WTC11 (cell line): ENCODE measurements at regions not wholly inside any gene's neighbourhood (a gene's known extent, or its start where the extent isn't known, plus 50 kb on each side); places are given as distances from the start of the nearest gene placed in this dataset.

Experiments
- ATAC-seq: fragments of 200-7000 bp; cut with Tn5 transposase; 2 replicates; pipeline ENCODE4 v1.10.0; 2021; ENCODE audit warnings: mild to moderate bottlenecking, moderate library complexity
- CTCF ChIA-PET: fragments of 300-600 bp; sonication (Branson Sonifier 250); formaldehyde crosslinking; loops from one replicate; lab custom pipeline; 2021; ENCODE audit warnings: antibody characterized with exemption; lab: Charles Lee
- POLR2A ChIA-PET: fragments of 350-600 bp; sonication (Branson Sonifier 250); formaldehyde crosslinking; loops from one replicate; lab custom pipeline; 2021; ENCODE audit warnings: antibody characterized with exemption; lab: Charles Lee
- DNase-seq: peaks from one replicate; pipeline ENCODE4 v3.0.0; 2021; ENCODE audit warnings: low spot score
- H3K27ac Mint-ChIP-seq: 2 replicates; pipeline ENCODE4 v1.8.0; 2021; ENCODE audit warnings: mixed read lengths
- H3K27me3 Mint-ChIP-seq: 2 replicates; pipeline ENCODE4 v1.8.0; 2021; ENCODE audit warnings: low read depth, mild to moderate bottlenecking, moderate library complexity, mixed read lengths
- H3K36me3 Mint-ChIP-seq: 2 replicates; pipeline ENCODE4 v1.8.0; 2021; ENCODE audit warnings: mixed read lengths
- H3K4me1 Mint-ChIP-seq: 2 replicates; pipeline ENCODE4 v1.8.0; 2022; ENCODE audit warnings: mixed read lengths
- H3K4me3 Mint-ChIP-seq: 2 replicates; pipeline ENCODE4 v1.8.0; 2021; ENCODE audit warnings: mild to moderate bottlenecking, moderate library complexity, mixed read lengths
- H3K9me3 Mint-ChIP-seq: 2 replicates; pipeline ENCODE4 v1.8.0; 2021; ENCODE audit warnings: mixed read lengths
- AR ChIP-seq: fragments of 250-450 bp; sonication (Bioruptor Pico); IDR thresholded peaks from 2 replicates; pipeline ENCODE4 v1.9.0; 2021; ENCODE audit warnings: mild to moderate bottlenecking
- CREB1 ChIP-seq: sonication (generic); formaldehyde crosslinking; IDR thresholded peaks from 2 replicates; pipeline ENCODE4 v1.8.0; 2023; ENCODE audit warnings: mild to moderate bottlenecking, missing genetic modification reagents
- E2F4 ChIP-seq: sonication (generic); formaldehyde crosslinking; IDR thresholded peaks from 2 replicates; pipeline ENCODE4 v1.8.1; 2022; ENCODE audit warnings: low read depth, mild to moderate bottlenecking, moderate library complexity, missing genetic modification reagents, borderline replicate concordance
- ELF4 ChIP-seq: sonication (generic); formaldehyde crosslinking; IDR thresholded peaks from 2 replicates; pipeline ENCODE4 v1.8.1; 2022; ENCODE audit warnings: low read depth, mild to moderate bottlenecking, moderate library complexity, missing genetic modification reagents
- FOXK1 ChIP-seq: sonication (generic); formaldehyde crosslinking; IDR thresholded peaks from 2 replicates; pipeline ENCODE4 v1.8.0; 2022; ENCODE audit warnings: mild to moderate bottlenecking, moderate library complexity, missing genetic modification reagents
- IRF2 ChIP-seq: sonication (generic); formaldehyde crosslinking; IDR thresholded peaks from 2 replicates; pipeline ENCODE4 v1.8.0; 2022; ENCODE audit warnings: low read depth, missing genetic modification reagents, borderline replicate concordance
- JUN ChIP-seq: sonication (generic); formaldehyde crosslinking; IDR thresholded peaks from 2 replicates; pipeline ENCODE4 v1.8.0; 2023; ENCODE audit warnings: mild to moderate bottlenecking, missing genetic modification reagents
- NFATC4 ChIP-seq: fragments of 250-450 bp; sonication (Bioruptor Pico); IDR thresholded peaks from 2 replicates; pipeline ENCODE4 v1.9.0; 2021; ENCODE audit warnings: mild to moderate bottlenecking
- NR1H2 ChIP-seq: sonication (generic); formaldehyde crosslinking; IDR thresholded peaks from 2 replicates; pipeline ENCODE4 v1.9.0; 2021; ENCODE audit warnings: mild to moderate bottlenecking, moderate library complexity, missing genetic modification reagents
- TP53 ChIP-seq: sonication (generic); formaldehyde crosslinking; IDR thresholded peaks from 2 replicates; pipeline ENCODE4 v1.8.1; 2023; ENCODE audit warnings: mild to moderate bottlenecking, missing genetic modification reagents
- USF2 ChIP-seq: sonication (generic); formaldehyde crosslinking; IDR thresholded peaks from 2 replicates; pipeline ENCODE4 v1.8.1; 2023; ENCODE audit warnings: mild to moderate bottlenecking, missing genetic modification reagents, moderate library complexity
- ZNF138 ChIP-seq: sonication (generic); formaldehyde crosslinking; conservative IDR thresholded peaks from 2 replicates; pipeline ENCODE4 v1.8.1; 2022; ENCODE audit warnings: mild to moderate bottlenecking, moderate library complexity, missing genetic modification reagents
- ZNF263 ChIP-seq: sonication (generic); formaldehyde crosslinking; IDR thresholded peaks from 2 replicates; pipeline ENCODE4 v1.8.1; 2022; ENCODE audit warnings: low read depth, mild to moderate bottlenecking, moderate library complexity, missing genetic modification reagents
- ZNF317 ChIP-seq: sonication (generic); formaldehyde crosslinking; IDR thresholded peaks from 2 replicates; pipeline ENCODE4 v1.8.1; 2023; ENCODE audit warnings: low read depth, mild to moderate bottlenecking, moderate library complexity, missing genetic modification reagents, borderline replicate concordance
- ZNF425 ChIP-seq: fragments of 250-450 bp; sonication (Bioruptor Pico); conservative IDR thresholded peaks from 2 replicates; pipeline ENCODE4 v1.9.0; 2021; ENCODE audit warnings: mild to moderate bottlenecking
- TF ChIP-seq, protein P1 (sequence below): sonication (generic); formaldehyde crosslinking; IDR thresholded peaks from 2 replicates; pipeline ENCODE4 v1.8.0; 2022; ENCODE audit warnings: mild to moderate bottlenecking, missing genetic modification reagents
- TF ChIP-seq, protein P2 (sequence below): sonication (generic); formaldehyde crosslinking; IDR thresholded peaks from 2 replicates; pipeline ENCODE4 v1.8.1; 2023; ENCODE audit warnings: mild to moderate bottlenecking, missing genetic modification reagents
- TF ChIP-seq, protein P3 (sequence below): sonication (generic); formaldehyde crosslinking; IDR thresholded peaks from 2 replicates; pipeline ENCODE4 v1.8.0; 2022; ENCODE audit warnings: mild to moderate bottlenecking, missing genetic modification reagents
- TF ChIP-seq, protein P4 (sequence below): sonication (generic); formaldehyde crosslinking; IDR thresholded peaks from 2 replicates; pipeline ENCODE4 v1.8.1; 2022; ENCODE audit warnings: missing genetic modification reagents, borderline replicate concordance

DNA sequence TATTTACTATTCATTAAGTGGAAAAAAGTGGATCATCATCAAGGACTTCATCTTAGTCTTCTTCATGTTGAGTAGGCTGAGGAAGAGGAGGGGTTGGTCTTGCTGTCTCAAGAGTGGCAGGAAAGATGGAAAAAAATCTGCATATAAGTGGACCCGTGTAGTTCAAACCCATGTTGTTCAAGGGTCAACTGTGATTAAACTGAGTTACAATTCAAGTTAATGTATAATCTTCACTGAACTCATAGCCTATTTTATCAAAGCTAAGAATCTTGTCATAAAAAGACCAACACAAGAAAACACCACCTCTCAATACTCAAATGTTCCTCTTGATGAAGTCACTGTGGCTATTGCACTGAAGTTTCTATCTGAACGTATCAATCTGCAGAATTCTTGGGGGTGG, 260.2 kb downstream of the FNDC1 start (continued):
- TF ChIP-seq AR (CRISPR knock-in tag), result no peak

DNA sequence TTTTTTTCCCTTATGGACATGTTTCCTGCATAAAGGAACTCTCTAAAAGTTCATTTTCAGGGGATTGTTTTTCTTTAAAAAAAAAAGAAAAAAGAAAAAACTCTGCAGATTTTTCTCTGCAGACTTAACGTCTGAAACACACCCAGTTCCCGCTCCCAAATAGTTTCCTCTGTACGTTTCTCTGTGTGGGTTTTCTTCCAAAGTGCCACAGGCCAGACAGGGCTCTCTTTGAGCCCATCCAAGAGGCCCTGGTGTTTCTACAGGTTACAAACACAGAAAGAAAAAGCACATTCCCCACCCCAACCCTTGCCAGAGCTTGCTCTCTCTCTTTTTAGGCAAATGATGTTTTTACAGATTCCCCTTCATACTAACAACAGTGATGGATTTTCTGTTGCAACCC, 258.6 kb downstream of the FNDC1 start:
- H3K36me3 Mint-ChIP-seq, result no peaks in the 10 kb centered on the region
- no peaks in the 10 kb centered on the region for H3K4me1 Mint-ChIP-seq
- H3K27me3 Mint-ChIP-seq, result peaks cover 9% of the 10 kb centered on the region; the same call in 1 of the 2 replicates
- DNase-seq, result no peak
- peaks cover 25% of the 10 kb centered on the region for H3K9me3 Mint-ChIP-seq
- ATAC-seq, result no peak
- ChIA-PET POLR2A (no interaction called here), CTCF (no interaction called here)
- H3K27ac Mint-ChIP-seq, result no peak overlapping the region
- H3K4me3 Mint-ChIP-seq, result no peak overlapping the region
- TF ChIP-seq USF2 (CRISPR knock-in tag) (no peak), ZNF263 (CRISPR knock-in tag) (no peak), NR1H2 (no peak), FOXK1 (CRISPR knock-in tag) (no peak), ELF4 (CRISPR knock-in tag) (no peak), ZNF138 (CRISPR knock-in tag) (no peak), CREB1 (no peak), NFATC4 (CRISPR knock-in tag) (no peak), IRF2 (CRISPR knock-in tag) (no peak), TP53 (no peak), ZNF317 (CRISPR knock-in tag) (no peak), JUN (CRISPR knock-in tag) (no peak), ZNF425 (CRISPR knock-in tag) (no peak), E2F4 (no peak)
- TF ChIP-seq, protein P1, sequence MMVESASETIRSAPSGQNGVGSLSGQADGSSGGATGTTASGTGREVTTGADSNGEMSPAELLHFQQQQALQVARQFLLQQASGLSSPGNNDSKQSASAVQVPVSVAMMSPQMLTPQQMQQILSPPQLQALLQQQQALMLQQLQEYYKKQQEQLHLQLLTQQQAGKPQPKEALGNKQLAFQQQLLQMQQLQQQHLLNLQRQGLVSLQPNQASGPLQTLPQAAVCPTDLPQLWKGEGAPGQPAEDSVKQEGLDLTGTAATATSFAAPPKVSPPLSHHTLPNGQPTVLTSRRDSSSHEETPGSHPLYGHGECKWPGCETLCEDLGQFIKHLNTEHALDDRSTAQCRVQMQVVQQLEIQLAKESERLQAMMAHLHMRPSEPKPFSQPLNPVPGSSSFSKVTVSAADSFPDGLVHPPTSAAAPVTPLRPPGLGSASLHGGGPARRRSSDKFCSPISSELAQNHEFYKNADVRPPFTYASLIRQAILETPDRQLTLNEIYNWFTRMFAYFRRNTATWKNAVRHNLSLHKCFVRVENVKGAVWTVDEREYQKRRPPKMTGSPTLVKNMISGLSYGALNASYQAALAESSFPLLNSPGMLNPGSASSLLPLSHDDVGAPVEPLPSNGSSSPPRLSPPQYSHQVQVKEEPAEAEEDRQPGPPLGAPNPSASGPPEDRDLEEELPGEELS, result no peak
- TF ChIP-seq, protein P2, sequence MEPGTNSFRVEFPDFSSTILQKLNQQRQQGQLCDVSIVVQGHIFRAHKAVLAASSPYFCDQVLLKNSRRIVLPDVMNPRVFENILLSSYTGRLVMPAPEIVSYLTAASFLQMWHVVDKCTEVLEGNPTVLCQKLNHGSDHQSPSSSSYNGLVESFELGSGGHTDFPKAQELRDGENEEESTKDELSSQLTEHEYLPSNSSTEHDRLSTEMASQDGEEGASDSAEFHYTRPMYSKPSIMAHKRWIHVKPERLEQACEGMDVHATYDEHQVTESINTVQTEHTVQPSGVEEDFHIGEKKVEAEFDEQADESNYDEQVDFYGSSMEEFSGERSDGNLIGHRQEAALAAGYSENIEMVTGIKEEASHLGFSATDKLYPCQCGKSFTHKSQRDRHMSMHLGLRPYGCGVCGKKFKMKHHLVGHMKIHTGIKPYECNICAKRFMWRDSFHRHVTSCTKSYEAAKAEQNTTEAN (CRISPR knock-in tag), result no peak
- TF ChIP-seq, protein P3, sequence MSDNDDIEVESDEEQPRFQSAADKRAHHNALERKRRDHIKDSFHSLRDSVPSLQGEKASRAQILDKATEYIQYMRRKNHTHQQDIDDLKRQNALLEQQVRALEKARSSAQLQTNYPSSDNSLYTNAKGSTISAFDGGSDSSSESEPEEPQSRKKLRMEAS (CRISPR knock-in tag), result no peak
- TF ChIP-seq, protein P4, sequence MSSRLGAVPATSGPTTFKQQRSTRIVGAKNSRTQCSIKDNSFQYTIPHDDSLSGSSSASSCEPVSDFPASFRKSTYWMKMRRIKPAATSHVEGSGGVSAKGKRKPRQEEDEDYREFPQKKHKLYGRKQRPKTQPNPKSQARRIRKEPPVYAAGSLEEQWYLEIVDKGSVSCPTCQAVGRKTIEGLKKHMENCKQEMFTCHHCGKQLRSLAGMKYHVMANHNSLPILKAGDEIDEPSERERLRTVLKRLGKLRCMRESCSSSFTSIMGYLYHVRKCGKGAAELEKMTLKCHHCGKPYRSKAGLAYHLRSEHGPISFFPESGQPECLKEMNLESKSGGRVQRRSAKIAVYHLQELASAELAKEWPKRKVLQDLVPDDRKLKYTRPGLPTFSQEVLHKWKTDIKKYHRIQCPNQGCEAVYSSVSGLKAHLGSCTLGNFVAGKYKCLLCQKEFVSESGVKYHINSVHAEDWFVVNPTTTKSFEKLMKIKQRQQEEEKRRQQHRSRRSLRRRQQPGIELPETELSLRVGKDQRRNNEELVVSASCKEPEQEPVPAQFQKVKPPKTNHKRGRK, result no peak
